ENCODE measurements at regions not wholly inside any gene's neighbourhood (a gene's known extent, or its start where the extent isn't known, plus 50 kb on each side); places are given as distances from the start of the nearest gene placed in this dataset.
"Not testable (repeated sequence)": the region's sequence is repeated elsewhere in the genome, so short reads cannot be mapped to it uniquely, and the experiment has no call there.

- DNase-seq (ENCODE audit: low spot score): no peak
Observed at GRCh38 chr4:148868191-148868590, 426.0 kb upstream of the NR3C2 start.

GRCh38 chr4:148866666-148867065 is 424.5 kb upstream of the NR3C2 start:
- no peak for DNase-seq (ENCODE audit: low spot score)

- no peak for DNase-seq (ENCODE audit: low spot score)
Observed at GRCh38 chr4:148857973-148858534, 415.8 kb upstream of the NR3C2 start.

- DNase-seq (ENCODE audit: low spot score): no peak
Observed at GRCh38 chr4:148857239-148857972, 415.2 kb upstream of the NR3C2 start.

GRCh38 chr4:148854203-148854602 is 412.0 kb upstream of the NR3C2 start:
- no peak for DNase-seq (ENCODE audit: low spot score)

GRCh38 chr4:148852092-148852699 is 410.0 kb upstream of the NR3C2 start:
- DNase-seq (ENCODE audit: low spot score): no peak

- DNase-seq (ENCODE audit: low spot score): no peak
Observed at GRCh38 chr4:148850257-148850995, 408.2 kb upstream of the NR3C2 start.

- DNase-seq (ENCODE audit: low spot score): no peak
Observed at GRCh38 chr4:148849581-148849980, 407.4 kb upstream of the NR3C2 start.

GRCh38 chr4:148847544-148848255 is 405.5 kb upstream of the NR3C2 start:
- no peak for DNase-seq (ENCODE audit: low spot score)

- DNase-seq (ENCODE audit: low spot score): no peak
Observed at GRCh38 chr4:148845609-148846008, 403.4 kb upstream of the NR3C2 start.

GRCh38 chr4:148843625-148844024 is 401.4 kb upstream of the NR3C2 start:
- DNase-seq (ENCODE audit: low spot score): no peak

- DNase-seq (ENCODE audit: low spot score): no peak
Observed at GRCh38 chr4:148842843-148843242, 400.6 kb upstream of the NR3C2 start.

GRCh38 chr4:148837571-148837970 is 395.4 kb upstream of the NR3C2 start:
- not testable (repeated sequence) for DNase-seq (ENCODE audit: low spot score)

GRCh38 chr4:148834804-148835631 is 392.8 kb upstream of the NR3C2 start:
- no peak for DNase-seq (ENCODE audit: low spot score)

- no peak for DNase-seq (ENCODE audit: low spot score)
Observed at GRCh38 chr4:148831945-148832344, 389.7 kb upstream of the NR3C2 start.

GRCh38 chr4:148828291-148828690 is 386.1 kb upstream of the NR3C2 start:
- DNase-seq (ENCODE audit: low spot score): no peak

GRCh38 chr4:148827781-148828180 is 385.6 kb upstream of the NR3C2 start:
- DNase-seq (ENCODE audit: low spot score): no peak

- DNase-seq (ENCODE audit: low spot score): no peak
Observed at GRCh38 chr4:148823419-148823769, 381.2 kb upstream of the NR3C2 start.

- DNase-seq (ENCODE audit: low spot score): no peak
Observed at GRCh38 chr4:148822572-148823418, 380.6 kb upstream of the NR3C2 start.

- DNase-seq (ENCODE audit: low spot score): no peak
Observed at GRCh38 chr4:148814030-148814429, 371.8 kb upstream of the NR3C2 start.
